EL (cell line): ENCODE measurements at regions not wholly inside any gene's neighbourhood (a gene's known extent, or its start where the extent isn't known, plus 50 kb on each side); places are given as distances from the start of the nearest gene placed in this dataset.
"Not testable (repeated sequence)": the region's sequence is repeated elsewhere in the genome, so short reads cannot be mapped to it uniquely, and the experiment has no call there.

Experiments used
- DNase-seq: peaks from one replicate; pipeline ENCODE4 v3.0.0-alpha.2; 2016

DNA sequence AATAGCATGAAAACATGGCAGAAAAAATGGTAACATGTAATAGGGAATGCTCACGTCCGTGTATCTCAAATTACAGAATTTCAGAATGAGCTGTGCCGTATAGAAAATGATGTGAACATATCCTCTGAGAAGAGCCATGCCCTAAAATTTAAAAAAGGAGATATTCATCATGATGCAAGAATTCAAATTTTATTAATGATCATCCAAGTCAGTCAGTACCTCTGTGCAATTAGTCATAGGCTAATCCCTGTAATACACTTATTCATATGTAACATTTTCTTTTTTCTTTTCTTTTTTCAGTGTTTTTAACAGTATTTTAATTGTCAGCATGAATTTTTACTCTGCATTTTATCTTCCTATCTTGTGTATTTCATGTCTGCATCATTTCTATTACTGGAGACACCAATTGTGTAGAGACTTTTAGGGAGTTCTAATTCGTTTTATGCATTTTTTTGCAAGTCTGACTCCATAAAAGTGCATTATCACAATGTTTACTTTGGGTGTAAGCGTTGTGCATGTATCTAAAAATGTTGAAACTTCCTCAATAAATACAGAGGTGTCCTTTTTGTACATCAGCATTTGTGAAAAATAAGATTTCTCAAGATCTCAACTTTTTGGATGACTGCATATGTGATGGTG is 1103.7 kb upstream of the CELF2 start:
- no peak for DNase-seq

DNA sequence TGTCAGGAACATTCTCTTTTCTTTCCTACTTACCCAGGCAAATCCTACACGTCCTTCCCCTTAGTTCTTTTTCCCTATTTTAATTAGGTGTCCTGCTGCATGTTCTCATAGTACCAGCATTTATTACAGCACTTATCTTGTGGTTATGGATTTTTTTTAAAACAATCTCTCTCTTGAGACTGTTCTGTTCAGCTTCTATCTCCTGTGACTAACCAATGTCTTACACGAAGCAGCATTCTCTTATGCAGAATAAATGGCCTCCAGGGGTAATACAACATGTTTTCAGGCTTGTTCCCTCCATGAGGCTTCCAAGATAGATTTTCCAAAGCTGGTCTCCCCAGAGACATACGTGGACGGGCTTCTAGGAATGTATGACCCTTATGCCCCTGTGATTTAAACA is 1096.1 kb upstream of the CELF2 start:
- no peak for DNase-seq

DNA sequence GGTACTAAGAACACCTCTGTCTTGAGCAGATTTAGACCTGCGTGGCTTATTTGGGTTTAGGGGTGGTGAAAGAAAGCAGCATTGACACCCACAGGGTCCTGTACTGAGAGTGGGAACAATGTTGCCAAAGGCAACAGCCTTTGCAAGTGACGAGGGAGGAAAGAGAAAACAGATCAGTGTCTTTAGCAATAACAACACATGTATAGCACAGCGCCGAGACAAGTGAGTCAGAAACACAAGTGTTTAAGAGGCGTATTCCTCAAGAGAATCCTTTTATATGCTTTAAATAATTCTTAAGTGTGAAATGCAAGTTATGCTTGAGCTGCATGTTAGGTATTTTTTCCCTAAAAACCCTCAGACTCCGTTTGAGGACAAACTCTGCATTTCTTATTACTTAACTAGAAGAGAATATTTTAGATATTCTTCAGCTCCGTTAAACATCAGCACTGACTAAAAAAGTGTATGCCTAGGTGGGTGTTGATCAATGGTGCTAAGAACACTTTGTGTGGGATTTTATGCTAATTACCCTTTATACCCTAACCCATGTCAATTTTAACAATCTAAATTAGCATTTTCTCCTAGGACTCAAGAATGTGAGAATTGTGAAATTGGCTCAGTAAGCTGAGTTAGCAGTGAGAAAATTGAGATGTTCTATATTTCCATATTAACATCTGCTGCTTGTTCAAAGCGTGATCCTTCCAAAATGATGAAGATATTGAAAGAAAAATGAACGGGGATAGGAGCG is 1095.4 kb upstream of the CELF2 start:
- DNase-seq, result no peak

DNA sequence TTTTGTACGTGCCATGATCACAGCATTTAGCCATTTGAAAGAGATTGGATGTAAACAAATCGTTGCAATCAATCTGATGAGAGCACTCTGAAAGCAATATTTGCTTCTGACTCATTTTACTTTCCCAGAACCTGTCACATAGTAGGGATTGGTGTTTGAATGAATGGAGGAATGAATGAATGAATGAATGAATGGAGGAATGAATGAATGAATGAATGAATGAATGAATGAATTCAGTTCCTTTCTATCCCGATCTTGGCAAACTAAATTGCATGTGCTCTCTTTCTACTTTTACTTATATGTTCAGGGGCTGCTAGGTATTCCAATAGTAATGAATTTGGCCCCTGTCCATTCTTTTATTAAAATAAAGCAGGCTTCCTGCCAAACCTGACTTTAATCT is 1091.7 kb upstream of the CELF2 start:
- DNase-seq, result no peak

DNA sequence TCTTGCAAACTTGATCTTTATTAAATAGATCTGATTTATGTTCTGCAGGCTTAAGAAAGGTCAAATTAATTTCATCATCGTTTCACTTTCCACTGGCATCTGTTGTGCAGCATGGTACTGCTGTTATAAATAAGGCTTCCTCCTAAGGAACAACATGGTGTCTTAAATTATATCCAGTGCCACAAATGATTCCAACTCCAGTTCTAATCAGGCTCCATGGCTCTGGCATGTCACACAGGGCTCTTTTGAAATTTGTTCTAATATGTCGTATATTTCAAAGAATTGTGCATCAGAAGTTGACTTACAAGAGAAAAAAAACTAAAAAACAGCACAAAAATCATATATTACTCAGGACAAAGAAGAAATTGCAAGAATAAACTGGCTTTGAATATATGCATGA is 1090.8 kb upstream of the CELF2 start:
- DNase-seq, result no peak

DNA sequence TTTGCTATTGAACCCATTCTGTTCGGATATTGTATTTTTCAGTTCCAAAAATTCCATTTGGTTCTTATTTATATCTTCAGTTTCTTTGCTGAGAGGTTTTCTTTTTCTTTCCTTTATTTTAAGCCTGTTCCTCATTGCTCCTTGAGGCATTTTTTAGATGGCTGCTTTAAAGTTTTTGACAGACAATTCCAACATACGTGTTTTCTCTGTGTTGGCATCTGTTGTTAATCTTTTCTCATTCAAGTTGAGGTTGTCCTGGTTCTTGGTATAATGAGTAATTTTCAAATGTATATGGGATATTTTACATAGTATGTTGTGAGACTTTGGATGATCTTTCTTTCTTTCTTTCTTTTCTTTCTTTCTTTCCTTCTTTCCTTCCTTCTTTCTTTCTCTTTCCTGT is 1078.0 kb upstream of the CELF2 start:
- DNase-seq, result no peak

DNA sequence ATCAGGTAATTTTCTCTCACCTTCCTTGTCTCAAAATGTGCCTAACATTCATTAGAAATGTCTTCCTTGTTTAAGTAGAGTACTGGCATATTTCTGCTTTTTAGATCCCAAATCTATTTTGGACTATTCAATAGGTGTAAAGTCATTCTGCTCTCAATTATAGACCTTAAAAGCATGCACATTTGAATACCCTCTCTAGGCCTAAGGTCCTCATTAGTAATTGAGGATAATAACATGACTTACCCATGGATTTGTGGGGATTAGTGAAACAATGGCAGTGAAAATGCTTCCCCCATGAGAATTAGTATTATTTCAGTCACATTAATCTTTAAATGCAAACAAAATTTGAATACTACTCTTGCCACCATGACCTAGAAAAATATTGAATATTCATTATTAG is 1073.0 kb upstream of the CELF2 start:
- no peak for DNase-seq

DNA sequence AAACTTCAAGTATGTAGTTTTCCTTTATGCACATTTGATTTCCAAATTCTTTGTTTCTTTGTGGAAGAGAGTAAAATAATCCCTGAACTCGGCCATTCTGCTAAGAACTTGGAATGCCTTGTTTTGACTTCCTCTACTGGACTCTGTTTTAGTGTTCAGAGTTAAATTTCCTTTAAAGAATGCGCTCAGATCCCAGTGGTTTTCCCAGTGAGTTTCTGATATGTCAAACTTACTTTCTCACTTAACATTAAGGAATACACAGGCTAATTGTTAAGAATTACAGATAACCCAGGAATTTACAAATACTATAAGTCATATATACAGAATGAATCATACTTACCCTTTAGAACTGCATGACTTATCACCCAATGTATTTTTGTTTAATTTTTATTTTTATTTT is 1067.6 kb upstream of the CELF2 start:
- DNase-seq, result peak; percentile 12

DNA sequence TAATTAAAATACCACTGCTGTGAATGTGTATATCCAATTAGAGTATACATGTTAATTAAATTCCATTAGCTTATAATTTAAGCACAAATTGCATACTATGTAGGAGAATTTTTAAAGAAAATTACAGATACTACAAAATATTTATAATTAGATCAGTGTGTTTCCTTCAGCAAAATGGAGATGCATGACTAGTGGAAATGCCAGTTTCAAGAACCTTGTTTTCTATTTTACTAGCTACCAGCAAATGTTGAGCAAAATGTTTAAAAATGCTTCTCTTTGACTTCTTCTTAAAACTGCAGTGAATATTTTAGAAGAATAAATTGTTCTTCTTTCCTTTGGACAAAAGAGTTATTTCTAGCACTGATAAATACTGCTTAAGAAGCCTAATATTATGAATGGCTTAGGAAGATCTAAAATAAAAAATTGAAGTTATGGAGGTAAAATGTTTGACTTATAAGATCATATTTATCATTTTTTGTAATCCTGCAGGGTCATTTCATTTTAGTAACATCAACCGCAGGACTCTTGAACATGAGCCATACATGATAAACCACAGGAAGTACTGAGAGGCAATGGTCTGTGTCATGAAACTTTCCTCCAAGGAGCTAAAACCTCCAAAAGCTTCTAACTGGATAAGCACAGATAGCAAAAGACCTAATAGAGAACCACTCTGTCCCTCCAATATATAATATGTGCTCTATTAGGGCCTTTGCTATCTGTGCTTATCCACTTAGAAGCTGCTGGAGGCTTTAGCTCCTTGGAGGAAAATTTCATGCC is 1066.0 kb upstream of the CELF2 start:
- peak; percentile 50 for DNase-seq

DNA sequence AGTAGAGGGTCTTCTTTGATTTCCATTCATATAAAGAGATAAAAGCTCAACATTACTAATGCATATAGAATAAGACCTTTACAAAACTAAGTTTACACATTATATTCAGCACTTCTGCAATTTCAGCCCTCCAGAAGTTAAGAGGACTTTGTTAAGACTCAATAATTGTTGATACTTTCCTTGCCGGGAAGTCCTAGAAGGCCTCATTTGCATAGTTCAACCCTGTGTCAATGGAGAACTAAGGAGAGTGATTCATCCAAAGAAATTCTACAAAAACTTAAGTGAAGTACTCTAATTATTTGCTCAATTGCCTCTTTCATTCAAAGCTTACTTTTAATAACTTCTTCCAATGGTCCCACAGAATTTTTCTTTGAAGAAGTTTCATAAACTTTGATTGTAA is 1060.3 kb upstream of the CELF2 start:
- DNase-seq, result peak; percentile 47

DNA sequence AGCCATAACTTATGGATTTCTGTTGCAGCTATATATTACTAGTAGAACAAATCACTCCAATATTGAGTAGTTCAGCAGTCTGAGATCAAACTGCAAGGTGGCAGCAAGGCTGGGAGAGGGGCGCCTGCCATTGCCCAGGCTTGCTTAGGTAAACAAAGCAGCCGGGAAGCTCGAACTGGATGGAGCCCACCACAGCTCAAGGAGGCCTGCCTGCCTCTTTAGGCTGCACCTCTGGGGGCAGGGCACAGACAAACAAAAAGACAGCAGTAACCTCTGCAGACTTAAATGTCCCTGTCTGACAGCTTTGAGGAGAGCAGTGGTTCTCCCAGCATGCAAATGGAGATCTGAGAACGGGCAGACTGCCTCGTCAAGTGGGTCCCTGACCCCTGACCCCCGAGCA is 1059.8 kb upstream of the CELF2 start:
- DNase-seq, result not testable (repeated sequence)

DNA sequence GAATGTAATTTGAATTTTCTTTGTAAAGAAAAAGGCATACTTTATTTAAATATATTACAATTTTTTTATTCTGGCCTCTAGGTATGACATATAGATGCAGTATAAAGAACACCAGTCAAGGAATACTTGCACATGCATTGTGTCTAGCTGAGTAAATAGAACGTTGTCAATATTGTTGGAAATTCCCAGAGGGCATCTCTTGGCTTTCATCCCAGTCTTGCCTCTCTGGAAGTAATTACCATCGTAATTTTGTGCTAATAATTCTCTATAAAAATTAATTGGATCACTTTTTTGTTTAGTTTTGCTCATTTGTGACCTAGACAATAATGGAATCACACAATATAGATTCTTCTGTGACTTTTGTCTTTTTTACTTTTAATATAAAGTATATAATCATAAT is 1052.3 kb upstream of the CELF2 start:
- no peak for DNase-seq

DNA sequence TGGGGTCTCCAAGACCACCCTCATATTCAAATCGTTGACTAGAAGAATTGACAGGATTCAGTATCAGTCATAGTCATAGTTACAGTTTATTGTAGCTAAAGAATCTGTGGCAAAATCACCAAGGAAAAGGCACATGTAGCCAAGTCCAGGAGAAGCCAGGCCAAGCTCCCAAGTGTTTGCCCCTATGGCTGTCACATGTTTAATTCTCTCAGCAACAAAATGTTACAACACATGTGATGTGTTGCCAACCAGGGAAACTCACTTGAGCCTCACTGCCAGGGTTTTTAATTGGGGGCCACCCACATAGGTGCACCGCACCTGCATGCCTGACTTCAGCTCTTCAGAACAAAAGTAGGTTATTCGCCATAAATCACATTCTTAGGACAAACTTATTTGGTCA is 1030.9 kb upstream of the CELF2 start:
- no peak for DNase-seq

DNA sequence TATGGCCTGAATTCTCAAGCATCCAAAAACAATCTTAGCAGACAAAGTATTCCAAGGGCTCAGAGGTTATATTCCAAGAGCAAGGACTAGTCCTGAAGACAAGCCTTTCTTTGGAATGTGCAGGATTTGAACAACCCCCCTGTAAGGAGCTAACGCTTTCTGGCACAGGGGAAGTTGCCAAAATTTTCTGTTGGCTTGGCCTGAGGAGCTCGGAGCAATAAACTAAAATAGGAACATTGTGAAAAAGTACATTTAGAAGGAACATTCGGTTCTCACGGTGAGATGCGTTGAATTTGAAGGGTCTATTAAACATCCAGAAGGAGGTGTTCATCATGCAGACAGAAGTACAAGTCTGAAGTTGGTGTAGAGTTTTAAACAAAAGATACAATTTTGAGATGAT is 1030.5 kb upstream of the CELF2 start:
- DNase-seq, result no peak

DNA sequence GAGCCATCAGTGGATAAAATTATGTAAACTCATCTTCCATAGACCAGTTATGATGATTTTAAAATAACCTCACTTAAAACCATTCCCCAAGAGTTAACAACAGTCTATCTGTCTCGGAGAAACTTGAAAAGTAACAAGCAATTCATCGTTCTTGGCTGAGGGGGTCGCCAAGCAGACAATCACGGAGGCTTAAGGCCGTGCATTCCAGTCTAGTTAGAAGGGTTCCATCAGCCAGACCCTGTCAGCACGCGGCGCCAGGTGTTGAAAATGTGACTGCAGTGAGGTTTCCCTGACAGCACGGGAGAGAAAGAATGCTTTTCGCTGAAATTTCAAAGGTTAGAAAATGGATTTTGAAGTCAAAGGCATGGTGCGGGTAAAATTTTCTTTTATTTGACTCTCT is 1025.0 kb upstream of the CELF2 start:
- no peak for DNase-seq

DNA sequence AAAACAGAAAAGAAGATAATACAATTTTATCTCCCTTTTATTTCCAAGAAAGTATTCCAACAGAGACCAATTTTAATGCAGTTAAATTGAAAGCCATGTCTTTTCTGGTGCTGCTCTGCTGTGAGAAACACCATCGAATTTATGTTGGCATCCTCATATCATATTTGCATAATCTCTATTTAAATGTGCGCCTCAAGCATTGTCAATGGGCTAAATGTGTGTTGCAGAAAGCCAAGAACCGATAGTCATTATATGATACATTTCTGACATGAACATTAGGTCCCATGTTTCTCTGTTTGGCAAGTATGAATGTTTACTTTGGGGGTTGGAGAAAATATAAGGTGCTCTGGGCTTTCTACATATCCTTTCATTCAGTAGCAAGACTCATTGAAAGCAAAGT is 1023.5 kb upstream of the CELF2 start:
- no peak for DNase-seq

DNA sequence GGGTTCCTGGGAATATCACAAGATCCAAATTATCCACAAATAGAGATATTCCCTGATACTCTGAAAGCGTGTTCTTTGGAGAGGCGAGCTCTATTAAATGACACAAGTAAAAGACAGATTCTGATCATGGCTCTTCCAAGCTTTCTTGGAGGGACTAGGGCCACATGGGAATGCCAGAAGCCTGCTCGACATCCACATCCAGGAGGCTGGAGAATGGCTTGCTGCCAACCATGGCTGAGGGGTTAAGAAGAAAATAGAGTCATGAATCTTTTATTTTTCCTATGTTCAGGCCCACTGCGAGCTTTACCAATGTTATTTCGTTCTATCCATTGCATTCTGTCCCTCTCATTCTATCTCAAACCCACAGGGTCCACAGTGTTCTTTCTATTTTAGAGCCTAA is 1018.0 kb upstream of the CELF2 start:
- no peak for DNase-seq

DNA sequence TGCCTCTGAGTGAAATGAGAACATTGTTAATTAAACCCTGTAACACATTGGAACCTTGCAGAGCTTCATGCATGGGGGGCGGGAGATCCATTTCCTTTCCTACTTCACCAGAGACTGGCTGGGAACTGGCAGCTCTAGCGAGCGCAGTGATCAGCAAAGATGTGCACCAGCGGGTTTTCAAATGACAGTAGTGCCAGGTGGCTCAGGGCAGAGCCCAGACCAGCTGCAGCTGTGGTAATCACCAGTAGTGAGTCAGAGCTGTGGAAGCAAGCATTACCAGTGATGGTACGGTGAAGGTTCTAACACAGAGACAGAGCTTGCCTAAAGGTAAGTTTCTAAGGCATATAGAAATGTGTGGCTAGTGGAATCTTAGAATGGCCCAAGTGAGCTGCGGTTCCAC is 1009.7 kb upstream of the CELF2 start:
- DNase-seq, result no peak

DNA sequence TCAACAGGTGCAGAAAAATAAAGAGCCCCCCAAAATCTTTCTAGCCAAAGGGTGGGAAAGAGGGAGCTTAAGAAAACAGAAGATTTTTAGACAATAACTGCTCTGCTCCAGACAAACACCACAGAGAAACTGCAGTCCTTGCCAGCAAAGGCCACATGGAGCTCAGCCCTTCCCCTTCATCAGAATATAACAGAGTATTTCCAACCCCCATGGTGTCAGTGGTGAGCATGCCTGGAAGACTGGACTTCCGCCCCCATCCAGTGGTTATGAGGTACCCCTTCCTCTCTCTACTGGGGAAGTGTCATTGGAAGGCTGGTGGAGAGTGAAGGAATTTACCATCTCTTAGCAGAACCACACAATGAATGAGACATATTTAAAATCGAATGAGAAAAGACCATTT is 1007.3 kb upstream of the CELF2 start:
- DNase-seq, result no peak

DNA sequence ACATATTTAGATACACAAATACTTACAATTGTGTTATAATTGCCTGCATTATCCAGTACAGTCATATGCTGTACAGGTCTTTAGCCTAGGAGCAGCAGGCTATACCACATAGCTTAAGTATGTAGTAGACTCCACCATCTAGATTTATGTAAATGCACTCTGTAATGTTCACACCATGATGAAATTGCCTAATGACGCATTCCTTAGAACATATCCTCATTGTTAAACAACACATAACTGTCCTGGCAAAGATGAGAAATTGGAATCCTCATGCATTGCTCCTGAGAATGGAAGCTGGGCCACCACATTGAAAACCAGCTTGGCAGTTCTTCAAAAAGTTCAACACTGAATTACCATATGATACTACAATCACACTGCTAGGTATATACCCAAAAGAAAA is 1002.8 kb upstream of the CELF2 start:
- DNase-seq, result no peak

DNA sequence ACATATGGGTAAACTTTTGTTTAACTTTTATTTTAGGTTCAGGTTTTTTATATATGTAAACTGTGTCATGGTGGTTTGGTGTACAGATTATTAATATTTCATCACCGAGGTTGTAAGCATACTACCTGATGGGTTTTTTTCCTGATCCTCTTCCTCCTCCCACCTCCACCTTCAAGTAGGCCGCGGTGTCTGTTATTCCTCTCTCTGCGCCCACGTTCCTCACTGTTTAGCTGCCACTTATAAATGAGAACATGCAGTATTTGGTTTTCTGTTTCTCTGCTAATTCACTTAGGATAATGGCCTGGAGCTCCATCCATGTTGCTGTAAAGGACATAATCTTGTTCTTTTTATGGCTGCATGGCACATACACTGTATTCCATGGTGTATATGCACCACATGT is 1000.0 kb upstream of the CELF2 start:
- no peak for DNase-seq

DNA sequence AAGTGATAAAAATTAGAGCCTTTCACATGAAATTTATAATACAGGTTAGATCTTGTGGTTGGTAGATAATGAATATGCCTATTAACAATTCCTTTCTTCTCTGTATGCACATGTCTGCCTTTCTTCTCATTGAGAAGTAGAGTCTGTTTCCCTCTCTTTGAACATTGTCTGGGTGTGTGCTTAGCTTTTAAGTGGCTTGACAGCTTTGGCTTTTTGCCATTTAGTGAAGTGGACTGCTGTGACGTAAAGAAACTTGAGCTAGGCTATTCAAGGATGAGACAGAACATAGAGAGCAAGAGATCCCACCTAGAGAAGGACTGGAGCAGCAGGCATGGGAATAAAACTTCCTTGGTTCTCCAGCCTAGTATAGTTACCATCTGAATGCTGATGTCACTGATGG is 996.7 kb upstream of the CELF2 start:
- DNase-seq, result no peak

DNA sequence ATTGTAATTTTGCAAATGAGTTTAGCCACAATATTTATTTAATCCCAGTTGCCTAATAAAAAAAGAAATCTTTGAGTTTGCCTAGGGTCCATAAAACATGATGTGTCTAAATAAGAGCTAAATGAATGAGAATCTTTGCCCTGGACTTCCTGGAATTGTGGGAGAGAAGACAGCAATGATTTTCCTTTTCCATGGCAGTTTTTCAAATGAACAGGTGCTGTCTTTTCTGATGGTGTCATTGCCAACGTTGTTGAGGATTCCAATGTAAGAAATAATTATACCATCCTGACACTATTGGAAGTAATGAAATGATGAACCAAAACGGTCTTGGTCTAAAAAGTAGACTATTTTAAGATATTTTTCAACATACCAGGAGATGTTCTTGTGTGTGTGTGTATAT is 984.7 kb upstream of the CELF2 start:
- DNase-seq, result no peak

DNA sequence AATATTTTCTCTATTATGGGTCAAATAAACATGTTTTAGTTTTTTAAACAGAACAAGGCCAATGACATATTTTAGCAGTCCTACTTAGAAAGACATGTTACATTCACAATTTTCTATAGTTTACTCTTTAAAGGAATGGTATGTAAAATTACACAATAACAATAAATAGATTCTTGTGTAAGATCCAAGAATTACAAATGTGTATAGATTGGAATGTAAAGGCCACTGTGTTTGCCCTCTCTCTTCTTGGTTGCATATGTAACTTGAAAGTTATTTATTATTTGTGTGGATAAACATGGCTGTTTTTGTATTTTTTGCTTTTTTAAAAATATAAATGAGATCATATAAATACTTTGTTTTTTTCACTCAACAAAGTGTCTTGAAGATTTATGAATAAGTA is 979.3 kb upstream of the CELF2 start:
- peak; percentile 1 for DNase-seq
